G401 (cell line): ENCODE measurements at regions not wholly inside any gene's neighbourhood (a gene's known extent, or its start where the extent isn't known, plus 50 kb on each side); places are given as distances from the start of the nearest gene placed in this dataset.
"Not testable (repeated sequence)": the region's sequence is repeated elsewhere in the genome, so short reads cannot be mapped to it uniquely, and the experiment has no call there.

Source experiments
- DNase-seq: peaks from one replicate; pipeline ENCODE4 v3.0.0-alpha.2; 2015; ENCODE audit warnings: low spot score
- in situ Hi-C: cut with HindIII; loops from 2 replicates; pipeline ENCODE4 v1.10.0; 2016; ENCODE audit warnings: low sequenced_read_pairs, mixed read lengths

DNA sequence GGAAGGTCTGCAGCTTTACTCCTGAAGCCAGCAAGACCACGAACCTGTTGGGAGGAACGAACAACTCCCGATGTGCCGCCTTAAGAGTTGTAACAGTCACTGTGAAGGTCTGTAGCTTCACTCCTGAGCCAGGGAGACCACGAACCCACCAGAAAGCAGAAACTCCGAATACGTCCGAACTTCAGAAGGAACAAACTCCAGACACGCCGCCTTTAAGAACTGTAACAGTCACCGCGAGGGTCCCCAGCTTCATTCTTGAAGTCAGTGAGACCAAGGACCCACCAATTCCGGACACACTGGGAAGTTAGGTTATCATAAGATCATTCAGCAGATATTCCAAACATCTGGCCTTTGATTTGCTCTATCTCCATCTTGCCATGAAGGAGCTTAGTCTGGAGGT lies 1623.0 kb downstream of the SLITRK1 start:
- DNase-seq, result no peak
- in situ Hi-C loops, result no loop called here

GRCh38 chr13:82257790-82258507 lies 1624.3 kb downstream of the SLITRK1 start:
- DNase-seq, result no peak
- in situ Hi-C loops, result no loop called here

GRCh38 chr13:82248762-82249161 lies 1633.5 kb downstream of the SLITRK1 start:
- in situ Hi-C loops, result no loop called here
- no peak for DNase-seq

GRCh38 chr13:82245860-82246259 lies 1636.4 kb downstream of the SLITRK1 start:
- in situ Hi-C loops, result no loop called here
- DNase-seq, result no peak

GRCh38 chr13:82224806-82225205 lies 1657.5 kb downstream of the SLITRK1 start:
- no peak for DNase-seq
- in situ Hi-C loops, result no loop called here

- in situ Hi-C loops, result no loop called here
- no peak for DNase-seq
These were observed 1660.7 kb downstream of the SLITRK1 start for GRCh38 chr13:82221621-82222020.

DNA sequence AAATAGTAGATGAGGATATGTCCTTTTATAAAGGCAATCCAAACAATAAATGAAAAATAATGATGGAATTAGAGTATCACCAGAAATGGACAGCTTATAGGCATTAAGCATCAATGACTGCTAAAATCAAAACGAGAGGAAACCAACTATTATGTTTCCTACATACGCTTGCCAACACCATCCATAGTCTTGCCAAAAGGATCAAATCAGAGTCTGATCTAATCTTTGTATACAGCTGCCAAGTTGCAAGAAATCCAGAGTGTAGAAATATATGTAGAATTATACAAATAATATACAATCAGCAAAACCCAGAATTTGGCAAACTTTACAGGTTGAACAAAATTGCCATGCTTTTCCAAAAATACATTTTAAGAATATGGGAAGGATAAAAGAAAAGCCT lies 1661.6 kb downstream of the SLITRK1 start:
- in situ Hi-C loops, result no loop called here
- peak; percentile 16 for DNase-seq

- in situ Hi-C loops, result no loop called here
These were observed 1666.1 kb downstream of the SLITRK1 start for GRCh38 chr13:82216165-82216564.

DNA sequence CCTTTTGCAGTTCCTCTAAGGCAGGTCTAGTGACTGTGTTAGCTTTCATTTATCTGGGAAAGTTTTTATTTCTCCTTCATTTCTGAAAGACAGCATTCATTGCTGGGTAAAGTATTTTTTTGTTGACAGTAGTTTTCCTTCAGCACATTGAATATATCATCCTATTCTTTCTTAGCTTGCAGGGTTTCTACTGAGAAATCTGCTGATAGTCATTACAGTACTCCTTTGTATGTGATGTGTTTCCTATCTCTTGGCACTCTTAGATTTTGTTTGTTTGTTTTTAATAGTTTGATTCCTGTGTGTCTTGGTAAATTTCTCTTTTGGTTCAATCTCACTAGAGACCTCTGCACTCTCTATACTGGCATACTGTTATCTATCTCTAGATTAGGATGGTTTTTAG lies 1667.9 kb downstream of the SLITRK1 start:
- DNase-seq, result no peak
- in situ Hi-C loops, result no loop called here

More at GRCh38 chr13:82216165-82216564, 1666.1 kb downstream of the SLITRK1 start:
- DNase-seq, result no peak

- in situ Hi-C loops, result no loop called here
- no peak for DNase-seq
These were observed 1676.0 kb downstream of the SLITRK1 start for GRCh38 chr13:82206241-82206640.

- no peak for DNase-seq
- in situ Hi-C loops, result no loop called here
These were observed 1679.9 kb downstream of the SLITRK1 start for GRCh38 chr13:82202398-82202797.

DNA sequence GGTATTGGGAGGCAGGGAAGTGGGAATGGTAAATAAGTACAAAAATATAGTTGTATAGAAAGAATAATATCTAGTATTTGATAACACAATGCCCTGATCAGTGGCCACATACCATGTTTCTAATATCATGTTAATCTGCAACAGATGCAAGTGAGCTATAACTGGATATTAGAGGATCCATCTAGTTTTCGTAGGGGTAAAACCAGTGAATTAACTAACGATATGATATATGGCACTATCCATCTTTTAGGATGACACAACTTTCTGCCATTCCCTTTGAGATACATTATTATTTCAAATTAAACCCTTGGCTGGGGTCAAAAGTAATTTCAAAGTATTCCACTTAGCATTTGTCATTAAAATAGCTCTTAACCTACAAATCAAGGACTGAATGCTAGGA lies 1686.2 kb downstream of the SLITRK1 start:
- DNase-seq, result no peak
- in situ Hi-C loops, result no loop called here

- in situ Hi-C loops, result no loop called here
- no peak for DNase-seq
These were observed 1695.0 kb downstream of the SLITRK1 start for GRCh38 chr13:82187227-82187626.

DNA sequence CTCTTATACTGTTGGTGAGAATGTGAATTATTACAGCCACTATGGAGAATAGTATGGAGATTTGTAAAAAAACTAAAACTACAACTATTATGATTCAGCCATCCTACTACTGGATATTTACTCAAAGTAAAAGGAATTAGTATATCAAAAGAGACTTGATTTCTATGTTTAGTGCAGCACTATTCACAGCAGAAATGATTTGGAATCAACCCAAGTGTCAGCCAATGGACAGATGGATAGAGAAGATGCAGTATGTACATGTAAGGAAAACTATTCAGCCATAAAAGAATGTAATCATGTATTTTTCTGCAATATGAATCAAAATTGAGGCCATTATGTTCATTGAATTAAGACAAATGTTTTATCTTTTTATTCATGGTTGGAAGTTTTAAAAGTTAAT lies 1705.5 kb downstream of the SLITRK1 start:
- in situ Hi-C loops, result no loop called here
- peak; percentile 64 for DNase-seq

- in situ Hi-C loops, result no loop called here
- no peak for DNase-seq
These were observed 1716.7 kb downstream of the SLITRK1 start for GRCh38 chr13:82165396-82166174.

DNA sequence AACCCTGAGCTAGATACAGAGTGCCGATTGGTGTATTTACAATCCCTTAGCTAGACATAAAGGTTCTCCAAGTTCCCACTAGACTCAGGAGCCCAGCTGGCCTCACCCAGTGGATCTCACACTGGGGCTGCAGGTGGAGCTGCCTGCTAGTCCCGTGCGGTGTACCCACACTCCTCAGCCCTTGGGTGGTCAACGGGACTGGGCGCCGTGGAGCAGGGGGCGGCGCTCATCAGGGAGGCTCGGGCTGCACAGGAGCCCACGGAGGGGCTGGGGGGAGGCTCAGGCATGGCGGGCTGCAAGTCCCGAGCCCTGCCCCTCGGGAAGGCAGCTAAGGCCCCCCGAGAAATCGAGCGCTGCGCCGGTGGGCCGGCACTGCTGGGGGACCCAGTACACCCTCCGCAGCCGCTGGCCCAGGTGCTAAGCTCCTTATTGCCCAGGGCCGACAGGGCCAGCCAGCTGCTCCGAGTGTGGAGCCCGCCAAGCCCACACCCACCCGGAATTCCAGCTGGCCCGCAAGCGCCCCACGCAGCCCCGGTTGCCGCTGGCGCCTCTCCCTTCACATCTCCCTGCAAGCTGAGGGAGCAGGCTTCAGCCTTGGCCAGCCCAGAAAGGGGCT lies 1717.4 kb downstream of the SLITRK1 start:
- DNase-seq, in situ Hi-C loops: not testable (repeated sequence)

DNA sequence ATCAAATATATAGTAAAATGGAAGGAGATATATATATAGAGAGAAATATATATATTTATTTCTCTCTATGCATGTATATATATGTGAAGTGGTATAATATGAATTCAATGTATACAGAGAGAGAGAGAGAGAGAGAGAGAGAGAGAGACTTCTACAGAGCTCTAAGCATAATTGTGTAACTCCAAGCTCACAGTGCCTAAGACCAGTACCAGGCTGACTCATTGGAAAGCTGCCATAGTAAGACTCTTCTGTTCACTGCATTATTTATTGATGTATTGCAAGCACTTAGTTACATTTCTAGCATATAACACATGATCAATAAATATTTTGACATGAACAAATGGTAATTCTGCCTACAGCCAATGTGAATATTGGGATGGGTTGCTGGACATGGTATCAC lies 1734.7 kb downstream of the SLITRK1 start:
- no peak for DNase-seq
- in situ Hi-C loops, result no loop called here

DNA sequence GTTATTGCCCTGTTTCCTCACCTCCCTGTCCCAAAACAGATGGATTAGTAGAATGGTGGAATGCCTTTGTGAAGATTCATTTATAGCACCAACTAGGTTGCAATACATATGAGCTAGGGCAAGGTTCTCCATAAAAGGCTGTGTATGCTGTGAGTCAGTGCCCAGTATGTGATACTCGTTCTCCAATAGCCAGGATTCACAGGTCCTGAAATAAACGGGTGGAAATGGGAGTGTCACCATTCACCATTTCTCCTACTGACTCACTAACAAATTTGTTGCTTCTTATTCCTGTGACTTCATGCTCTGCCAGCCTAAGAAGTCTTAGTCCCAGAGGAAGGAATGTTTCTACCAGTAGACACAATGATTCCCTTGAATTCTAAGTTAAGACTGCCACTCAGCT lies 1745.4 kb downstream of the SLITRK1 start:
- in situ Hi-C loops, result no loop called here
- DNase-seq, result no peak

- no peak for DNase-seq
- in situ Hi-C loops, result no loop called here
These were observed 1753.0 kb downstream of the SLITRK1 start for GRCh38 chr13:82129281-82129680.

DNA sequence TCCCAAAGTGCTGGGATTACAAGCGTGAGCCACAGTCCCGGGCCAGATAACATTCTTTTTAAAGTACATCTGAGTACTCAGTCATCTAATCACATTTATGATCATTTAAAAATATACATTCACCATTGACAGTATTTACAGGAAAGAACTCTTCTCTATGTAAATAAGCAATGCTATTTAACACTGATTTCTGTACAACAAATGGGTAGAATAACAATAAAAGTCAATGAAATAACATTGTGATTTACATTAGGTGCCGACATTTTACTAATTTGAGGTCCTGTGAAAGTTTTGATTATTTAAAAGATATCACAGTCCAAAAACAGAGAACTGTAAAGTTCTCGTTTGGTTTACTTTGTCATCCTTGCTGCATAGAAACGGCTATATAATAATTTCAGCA lies 1763.7 kb downstream of the SLITRK1 start:
- in situ Hi-C loops, result no loop called here

More for the DNA sequence above, 1763.7 kb downstream of the SLITRK1 start:
- DNase-seq, result no peak
